HL-60 (cell line): ENCODE measurements at regions not wholly inside any gene's neighbourhood (a gene's known extent, or its start where the extent isn't known, plus 50 kb on each side); places are given as distances from the start of the nearest gene placed in this dataset.

Source experiments
- POLR2AphosphoS5 ChIP-seq: IDR thresholded peaks from 2 replicates; pipeline ENCODE4 v1.6.1; 2012; ENCODE audit warnings: low read depth
- TF ChIP-seq, protein P1 (sequence below): IDR thresholded peaks from one replicate; pipeline ENCODE4 v1.5.1; 2011; ENCODE audit warnings: low read length, control low read depth, inconsistent platforms; ENCODE audit not compliant: insufficient read depth

DNA sequence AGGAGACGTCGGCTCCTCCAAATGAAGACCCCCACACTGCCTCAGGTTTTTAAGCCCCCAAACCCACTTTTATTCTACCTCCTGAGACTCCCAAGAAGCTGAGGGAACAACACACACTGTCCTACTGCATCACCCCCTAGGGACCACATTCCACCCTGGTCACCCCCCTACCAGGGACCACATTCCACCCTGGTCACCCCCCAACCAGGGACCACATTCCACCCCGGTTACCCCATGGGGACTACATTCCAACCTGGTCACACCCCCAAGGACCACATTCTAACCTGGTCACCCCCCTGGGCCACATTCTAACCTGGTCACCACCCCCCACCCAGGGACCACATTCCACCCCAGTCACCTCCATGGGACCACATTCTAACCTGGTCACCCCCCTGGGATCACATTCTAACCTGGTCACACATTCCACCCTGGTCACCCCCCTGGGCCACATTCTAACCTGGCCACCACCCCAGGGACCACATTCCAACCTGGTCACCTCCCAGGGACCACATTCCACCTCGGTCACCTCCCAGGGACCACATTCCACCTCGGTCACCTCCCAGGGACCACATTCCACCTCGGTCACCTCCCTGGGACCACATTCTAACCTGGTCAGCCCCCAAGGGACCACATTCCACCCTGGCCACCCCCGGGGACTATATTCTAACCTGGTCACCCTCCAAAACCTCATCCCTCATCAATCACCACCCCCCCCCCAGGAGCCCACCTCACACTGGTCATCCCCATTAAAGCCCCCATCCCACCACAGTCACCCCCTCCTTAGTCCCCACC, 587.6 kb downstream of the NPHP4 start:
- TF ChIP-seq POLR2AphosphoS5, result no peak
- TF ChIP-seq, protein P1, sequence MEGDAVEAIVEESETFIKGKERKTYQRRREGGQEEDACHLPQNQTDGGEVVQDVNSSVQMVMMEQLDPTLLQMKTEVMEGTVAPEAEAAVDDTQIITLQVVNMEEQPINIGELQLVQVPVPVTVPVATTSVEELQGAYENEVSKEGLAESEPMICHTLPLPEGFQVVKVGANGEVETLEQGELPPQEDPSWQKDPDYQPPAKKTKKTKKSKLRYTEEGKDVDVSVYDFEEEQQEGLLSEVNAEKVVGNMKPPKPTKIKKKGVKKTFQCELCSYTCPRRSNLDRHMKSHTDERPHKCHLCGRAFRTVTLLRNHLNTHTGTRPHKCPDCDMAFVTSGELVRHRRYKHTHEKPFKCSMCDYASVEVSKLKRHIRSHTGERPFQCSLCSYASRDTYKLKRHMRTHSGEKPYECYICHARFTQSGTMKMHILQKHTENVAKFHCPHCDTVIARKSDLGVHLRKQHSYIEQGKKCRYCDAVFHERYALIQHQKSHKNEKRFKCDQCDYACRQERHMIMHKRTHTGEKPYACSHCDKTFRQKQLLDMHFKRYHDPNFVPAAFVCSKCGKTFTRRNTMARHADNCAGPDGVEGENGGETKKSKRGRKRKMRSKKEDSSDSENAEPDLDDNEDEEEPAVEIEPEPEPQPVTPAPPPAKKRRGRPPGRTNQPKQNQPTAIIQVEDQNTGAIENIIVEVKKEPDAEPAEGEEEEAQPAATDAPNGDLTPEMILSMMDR, result no peak
